ENCODE measurements at regions not wholly inside any gene's neighbourhood (a gene's known extent, or its start where the extent isn't known, plus 50 kb on each side); places are given as distances from the start of the nearest gene placed in this dataset.

DNA sequence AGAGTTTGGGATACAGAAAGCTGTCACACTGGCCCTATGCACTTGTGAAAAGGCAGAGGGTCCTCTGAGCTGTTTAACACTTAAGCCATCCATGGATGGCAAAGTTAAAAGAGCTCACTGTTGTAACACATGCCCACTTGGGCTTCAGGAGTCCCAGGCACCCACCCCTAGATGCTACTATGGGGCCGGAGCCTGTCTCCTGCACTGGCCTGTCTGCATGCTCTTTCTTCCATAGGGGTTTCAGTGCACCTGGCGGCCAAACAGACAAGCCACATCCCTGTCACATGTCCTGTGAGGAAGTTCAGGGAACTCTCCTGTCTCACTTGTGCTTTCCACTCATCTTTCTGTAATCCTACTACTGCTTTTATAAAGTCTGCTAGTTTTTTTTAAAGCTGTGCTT is 2586.0 kb downstream of the PCDH7 start:
- TF ChIP-seq EP300 (IDR thresholded peaks at IDR 0.05), result no peak
- TF ChIP-seq, protein P1, sequence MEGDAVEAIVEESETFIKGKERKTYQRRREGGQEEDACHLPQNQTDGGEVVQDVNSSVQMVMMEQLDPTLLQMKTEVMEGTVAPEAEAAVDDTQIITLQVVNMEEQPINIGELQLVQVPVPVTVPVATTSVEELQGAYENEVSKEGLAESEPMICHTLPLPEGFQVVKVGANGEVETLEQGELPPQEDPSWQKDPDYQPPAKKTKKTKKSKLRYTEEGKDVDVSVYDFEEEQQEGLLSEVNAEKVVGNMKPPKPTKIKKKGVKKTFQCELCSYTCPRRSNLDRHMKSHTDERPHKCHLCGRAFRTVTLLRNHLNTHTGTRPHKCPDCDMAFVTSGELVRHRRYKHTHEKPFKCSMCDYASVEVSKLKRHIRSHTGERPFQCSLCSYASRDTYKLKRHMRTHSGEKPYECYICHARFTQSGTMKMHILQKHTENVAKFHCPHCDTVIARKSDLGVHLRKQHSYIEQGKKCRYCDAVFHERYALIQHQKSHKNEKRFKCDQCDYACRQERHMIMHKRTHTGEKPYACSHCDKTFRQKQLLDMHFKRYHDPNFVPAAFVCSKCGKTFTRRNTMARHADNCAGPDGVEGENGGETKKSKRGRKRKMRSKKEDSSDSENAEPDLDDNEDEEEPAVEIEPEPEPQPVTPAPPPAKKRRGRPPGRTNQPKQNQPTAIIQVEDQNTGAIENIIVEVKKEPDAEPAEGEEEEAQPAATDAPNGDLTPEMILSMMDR (IDR thresholded peaks at IDR 0.05), result no peak
